ENCODE measurements at regions not wholly inside any gene's neighbourhood (a gene's known extent, or its start where the extent isn't known, plus 50 kb on each side); places are given as distances from the start of the nearest gene placed in this dataset.

- H3K9me1 ChIP-seq (ENCODE audit: control insufficient read depth, insufficient read depth, low read length) = no peaks in the 10 kb centered on the region
- no peaks in the 10 kb centered on the region for H3K79me2 ChIP-seq (ENCODE audit: control insufficient read depth, insufficient read depth, low read length)
- peaks cover 5 to 15% of the 10 kb centered on the region in 2 experiments; a peak in 3 of 5 replicates for H3K27me3 ChIP-seq (ENCODE audit: control insufficient read depth in 2 of 2, insufficient read depth in 2 of 2, low read length in 2 of 2)
- H3K4me1 ChIP-seq (replicated peaks in 1 of 2; ENCODE audit: control insufficient read depth in 2 of 2, insufficient read depth in 2 of 2, low read length in 2 of 2) = no peaks in the 10 kb centered on the region
- DNase-seq (ENCODE audit: extremely low read depth in 1 of 4, low spot score in 3 of 4) = no peak
- TF ChIP-seq ATF2 (CRISPR knock-in tag; IDR thresholded peaks at IDR 0.05) (no peak), PBX2 (CRISPR knock-in tag; IDR thresholded peaks at IDR 0.05; ENCODE audit: low read depth) (no peak), PBX2 (tag; conservative IDR thresholded peaks at IDR 0.05; ENCODE audit: low read depth) (no peak), ZNF146 (CRISPR knock-in tag; IDR thresholded peaks at IDR 0.05; ENCODE audit: unreplicated experiment) (no peak), ZNF764 (CRISPR knock-in tag; IDR thresholded peaks at IDR 0.05; ENCODE audit: low read depth) (no peak), HNRNPH1 (optimal IDR thresholded peaks at IDR 0.05; ENCODE audit: low read depth, low read length) (no peak), HES1 (IDR thresholded peaks at IDR 0.05; ENCODE audit: low read depth) (no peak), CBFA2T3 (IDR thresholded peaks at IDR 0.05) (no peak), ZNF79 (CRISPR knock-in tag; IDR thresholded peaks at IDR 0.05; ENCODE audit: low read depth) (no peak), MAFK (IDR thresholded peaks at IDR 0.05; ENCODE audit: low read length) (no peak), CBX8 (IDR thresholded peaks at IDR 0.05; ENCODE audit: borderline replicate concordance, extremely low read depth, low read depth, low read length, poor library complexity, severe bottlenecking) (no peak)
- ATAC-seq = no peak
- no peaks in the 10 kb centered on the region for H4K20me1 ChIP-seq (replicated peaks; ENCODE audit: control insufficient read depth, insufficient read depth, low read length)
- no peak overlapping the region for H3K9ac ChIP-seq (ENCODE audit: insufficient read depth in 1 of 2, low read depth in 2 of 2, low read length in 2 of 2)
- H3K36me3 ChIP-seq (ENCODE audit: control insufficient read depth, insufficient read depth, low read length) = no peaks in the 10 kb centered on the region
- 1% methylated on average over 5 of the region's 5 CpGs for WGBS (ENCODE audit: insufficient coverage, low coverage, missing lambda C conversion rate)
- no peak overlapping the region for H3K4me2 ChIP-seq (ENCODE audit: insufficient read depth, low read length)
- H3K27ac ChIP-seq (ENCODE audit: extremely low read depth, low read depth, low read length) = no peak overlapping the region
- in situ Hi-C loops (cut with MboI) = no loop called here
- H3K4me3 ChIP-seq = no peak overlapping the region
- H2AFZ ChIP-seq (ENCODE audit: low read depth, low read length) = no peak overlapping the region
- POLR2A ChIA-PET = interaction anchor here (1.2 kb wide), 1 partner anchor 85 kb away, joined by 3 read pairs; no protein-coding TSS in a partner anchor
- peaks cover 3% of the 10 kb centered on the region; the same call in 1 of the 2 replicates for H3K9me3 ChIP-seq (replicated peaks; ENCODE audit: control insufficient read depth, insufficient read depth, low read depth, low read length)
- intact Hi-C loops (cut with micrococcal nuclease) = no loop called here
- CTCF ChIA-PET (ENCODE audit: low intra/inter-chr PET ratio) = no interaction called here
- FAIRE-seq = no peak
- BruUV-seq (replicated peaks) = no TSS peak
Measured at GRCh38 chr9:96056226-96056625, 180.7 kb downstream of the ERCC6L2 start.
